Mucosa of descending colon (tissue), 3 donors: ENCODE measurements at regions not wholly inside any gene's neighbourhood (a gene's known extent, or its start where the extent isn't known, plus 50 kb on each side); places are given as distances from the start of the nearest gene placed in this dataset.

Source experiments
- ATAC-seq: fragments of 200-7000 bp; cut with Tn5 transposase; one replicate; pipeline ENCODE4 v1.9.1; 2020; ENCODE audit warnings: mild to moderate bottlenecking, moderate library complexity
- DNase-seq, 3 donors: peaks; one replicate each; pipeline ENCODE4 v3.0.0-alpha.2; 2020
- H3K36me3 ChIP-seq: fragments of 200-600 bp; one replicate; pipeline ENCODE4 v1.8.0; 2021; ENCODE audit warnings: low read depth, mild to moderate bottlenecking
- H3K4me1 ChIP-seq: fragments of 200-600 bp; one replicate; pipeline ENCODE4 v1.8.0; 2021; ENCODE audit warnings: low read depth, mild to moderate bottlenecking
- H3K4me3 ChIP-seq: fragments of 200-600 bp; one replicate; pipeline ENCODE4 v1.8.0; 2021; ENCODE audit warnings: mild to moderate bottlenecking
- H3K9me3 ChIP-seq: fragments of 200-600 bp; one replicate; pipeline ENCODE4 v1.8.0; 2021; ENCODE audit warnings: mild to moderate bottlenecking
- intact Hi-C, 2 donors: fragments of 100-400 bp; cut with DNase I in 1 of 2; cut with micrococcal nuclease in 1 of 2; formaldehyde crosslinking; loops; one replicate each; pipeline versions ENCODE4 v1.11.0 to v1.11.1; 2022; cut with DNase I, micrococcal nuclease
- TF ChIP-seq, protein P1 (sequence below): fragments of 200-600 bp; IDR thresholded peaks from one replicate; pipeline ENCODE4 v1.8.0; 2022; ENCODE audit warnings: antibody characterized with exemption, mild to moderate bottlenecking
- donor health status: DM: no; HTN: no; CAD: no; lungs with moderate emphysema.
- donor health status: DM: no; HTN: no; CAD: no.
- donor health status: DM: no; HTN: yes; CAD: no.

DNA sequence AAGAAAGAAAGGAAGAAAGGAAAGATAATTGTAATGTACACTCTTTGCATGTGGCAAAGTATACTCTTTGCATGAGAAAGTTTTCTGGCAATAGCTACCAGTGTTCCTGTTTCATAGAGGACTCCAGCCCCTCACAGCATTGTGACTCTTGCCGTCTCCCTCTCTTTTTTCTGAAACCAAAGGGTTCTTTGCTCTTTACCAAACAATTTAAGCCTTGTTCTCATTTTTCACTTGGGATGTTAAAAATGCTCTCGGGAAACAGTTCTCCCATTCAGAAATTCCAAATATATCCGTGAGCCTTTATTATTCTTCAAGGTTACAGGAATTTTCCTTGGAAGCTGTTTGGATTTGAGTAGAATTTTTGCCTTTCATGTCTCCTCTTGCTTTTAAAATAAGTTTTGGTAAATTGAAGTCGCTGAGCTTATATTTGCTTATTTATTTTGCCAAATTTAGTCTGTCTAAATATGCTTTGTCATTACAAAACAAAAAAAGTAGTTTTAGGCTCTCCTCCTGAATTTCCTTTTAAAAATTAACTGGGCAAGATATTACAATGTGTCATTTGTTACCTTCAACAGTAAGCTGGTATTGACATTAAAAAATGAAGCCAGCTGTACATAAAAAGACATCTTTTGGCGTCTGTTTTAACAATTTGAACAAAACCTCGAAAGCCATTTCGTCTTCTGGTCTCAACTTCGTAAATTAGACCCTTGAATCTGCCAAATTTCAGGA is 103.8 kb upstream of the ARMC2 start:
- Histone ChIP-seq H3K36me3 (no peaks in the 10 kb centered on the region), H3K4me3 (no peak overlapping the region), H3K4me1 (no peaks in the 10 kb centered on the region), H3K9me3 (no peaks in the 10 kb centered on the region)
- intact Hi-C loops: no loop called here
- DNase-seq (no peak), ATAC-seq (no peak)
- TF ChIP-seq, protein P1, sequence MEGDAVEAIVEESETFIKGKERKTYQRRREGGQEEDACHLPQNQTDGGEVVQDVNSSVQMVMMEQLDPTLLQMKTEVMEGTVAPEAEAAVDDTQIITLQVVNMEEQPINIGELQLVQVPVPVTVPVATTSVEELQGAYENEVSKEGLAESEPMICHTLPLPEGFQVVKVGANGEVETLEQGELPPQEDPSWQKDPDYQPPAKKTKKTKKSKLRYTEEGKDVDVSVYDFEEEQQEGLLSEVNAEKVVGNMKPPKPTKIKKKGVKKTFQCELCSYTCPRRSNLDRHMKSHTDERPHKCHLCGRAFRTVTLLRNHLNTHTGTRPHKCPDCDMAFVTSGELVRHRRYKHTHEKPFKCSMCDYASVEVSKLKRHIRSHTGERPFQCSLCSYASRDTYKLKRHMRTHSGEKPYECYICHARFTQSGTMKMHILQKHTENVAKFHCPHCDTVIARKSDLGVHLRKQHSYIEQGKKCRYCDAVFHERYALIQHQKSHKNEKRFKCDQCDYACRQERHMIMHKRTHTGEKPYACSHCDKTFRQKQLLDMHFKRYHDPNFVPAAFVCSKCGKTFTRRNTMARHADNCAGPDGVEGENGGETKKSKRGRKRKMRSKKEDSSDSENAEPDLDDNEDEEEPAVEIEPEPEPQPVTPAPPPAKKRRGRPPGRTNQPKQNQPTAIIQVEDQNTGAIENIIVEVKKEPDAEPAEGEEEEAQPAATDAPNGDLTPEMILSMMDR: no peak

- TF ChIP-seq, protein P1: no peak
- Histone ChIP-seq H3K9me3 (no peaks in the 10 kb centered on the region), H3K4me1 (no peaks in the 10 kb centered on the region), H3K4me3 (no peak overlapping the region), H3K36me3 (no peaks in the 10 kb centered on the region)
- intact Hi-C loops: no loop called here
- DNase-seq (no peak), ATAC-seq (no peak)
Observed at GRCh38 chr6:108744996-108745395, 103.2 kb upstream of the ARMC2 start.

DNA sequence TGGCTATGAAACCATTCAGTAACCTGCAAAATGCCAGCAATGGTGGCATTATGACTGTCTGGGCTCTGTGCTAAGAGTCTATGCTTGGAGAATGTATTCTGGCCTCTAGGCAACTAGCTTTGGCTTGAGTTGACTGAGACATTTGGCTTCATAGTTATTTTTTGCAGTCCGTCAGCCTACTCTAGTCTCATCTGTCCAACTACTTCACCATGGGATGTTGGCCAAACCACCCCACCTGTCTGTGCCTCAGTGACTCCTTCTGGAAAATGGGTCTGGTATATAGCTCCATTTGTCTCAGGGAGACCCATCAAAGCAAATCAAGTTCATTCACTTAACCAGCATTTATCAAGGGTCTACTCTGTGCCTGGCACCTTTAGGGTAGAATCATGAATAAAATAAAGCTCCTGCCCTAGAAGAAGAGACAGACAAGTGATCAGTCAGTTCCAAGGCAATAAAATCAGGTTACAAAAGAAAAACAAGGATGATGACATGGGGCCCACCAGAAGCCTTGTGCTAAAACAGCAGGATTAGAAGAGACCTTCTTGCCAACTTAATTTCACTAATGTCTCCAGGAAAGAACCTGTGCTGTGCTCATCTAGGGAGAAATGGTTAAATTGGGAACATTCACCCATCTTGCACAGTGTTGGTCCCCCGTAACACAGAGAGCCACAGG is 102.4 kb upstream of the ARMC2 start:
- TF ChIP-seq, protein P1: no peak
- intact Hi-C loops: no loop called here
- no peak for ATAC-seq
- no peak overlapping the region for H3K4me3 ChIP-seq
- no peak for DNase-seq
- no peaks in the 10 kb centered on the region for H3K4me1 ChIP-seq
- no peaks in the 10 kb centered on the region for H3K9me3 ChIP-seq
- H3K36me3 ChIP-seq: no peaks in the 10 kb centered on the region

DNA sequence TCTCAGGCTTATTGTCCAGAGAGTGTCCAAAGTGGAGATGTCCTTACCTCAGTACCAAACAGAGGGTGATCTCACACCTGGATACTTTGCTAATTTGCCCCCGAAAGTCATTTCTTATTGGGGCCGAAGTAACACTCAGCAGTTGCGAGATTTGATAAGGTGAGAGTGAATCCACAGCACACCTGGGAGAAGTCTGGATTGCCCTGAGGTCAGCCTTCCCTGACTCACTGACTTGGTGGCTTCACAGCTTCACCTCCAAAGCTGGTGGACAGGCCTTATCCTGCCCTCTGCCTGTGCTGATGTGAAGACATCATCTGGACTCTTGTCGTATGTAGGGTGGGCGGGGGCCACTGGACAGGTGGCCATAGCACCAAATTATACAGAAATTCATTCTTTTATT is 101.9 kb upstream of the ARMC2 start:
- TF ChIP-seq, protein P1: no peak
- ATAC-seq (no peak), DNase-seq (no peak)
- intact Hi-C loops: no loop called here
- Histone ChIP-seq H3K4me1 (no peaks in the 10 kb centered on the region), H3K4me3 (no peak overlapping the region), H3K36me3 (no peaks in the 10 kb centered on the region), H3K9me3 (no peaks in the 10 kb centered on the region)

DNA sequence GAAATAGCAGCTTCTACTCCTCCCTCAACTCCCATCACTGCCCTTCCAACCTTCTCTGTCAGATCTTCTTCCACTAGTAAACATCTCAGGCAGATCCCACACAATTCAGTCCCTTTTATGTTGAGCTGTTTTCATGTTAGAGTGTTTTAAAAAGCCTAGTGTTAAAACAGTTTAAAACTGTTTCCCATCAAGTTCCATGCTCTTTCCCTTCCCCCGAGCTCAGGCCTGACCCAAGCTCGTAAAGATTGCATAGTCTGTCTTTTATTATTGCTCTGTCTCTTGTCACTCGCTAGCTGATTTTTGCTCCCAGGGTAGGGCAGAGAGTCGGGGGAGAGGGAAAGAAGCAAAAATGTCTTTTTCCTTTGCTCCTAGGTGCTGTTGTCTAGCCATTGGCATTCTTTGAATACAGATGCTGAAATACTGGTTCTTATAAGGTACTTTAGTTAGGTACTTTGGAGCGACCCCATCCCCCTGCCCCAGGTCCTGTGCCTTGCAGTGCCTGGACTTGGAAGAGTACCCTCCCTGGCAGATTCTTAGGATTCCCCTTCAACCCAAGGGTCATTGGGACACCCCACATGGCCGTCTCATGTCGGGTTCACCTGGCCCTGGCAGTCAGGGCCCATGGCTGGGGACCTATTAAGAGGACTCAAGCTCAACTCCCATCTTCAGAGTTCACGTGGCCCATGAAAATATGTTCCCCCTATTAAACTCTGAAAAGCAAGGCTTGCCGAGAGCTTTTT is 101.2 kb upstream of the ARMC2 start:
- peak; percentile 42 for ATAC-seq

More for the DNA sequence above, 101.2 kb upstream of the ARMC2 start:
- Histone ChIP-seq H3K4me3 (no peak overlapping the region), H3K9me3 (no peaks in the 10 kb centered on the region), H3K36me3 (no peaks in the 10 kb centered on the region), H3K4me1 (no peaks in the 10 kb centered on the region)
- DNase-seq: no peak
- intact Hi-C loops: no loop called here
- TF ChIP-seq, protein P1: no peak
